Naive thymus-derived CD4-positive, alpha-beta T cell (primary cell): ENCODE measurements at regions not wholly inside any gene's neighbourhood (a gene's known extent, or its start where the extent isn't known, plus 50 kb on each side); places are given as distances from the start of the nearest gene placed in this dataset.
"Not testable (repeated sequence)": the region's sequence is repeated elsewhere in the genome, so short reads cannot be mapped to it uniquely, and the experiment has no call there.

Source experiments
- ATAC-seq: fragments of 150-1000 bp; cut with Tn5 transposase; 2 replicates; pipeline ENCODE4 v1.10.0; 2021; ENCODE audit warnings: mild to moderate bottlenecking, moderate library complexity
- CTCF ChIA-PET: fragments of 350-600 bp; sonication (Branson Sonifier 250); formaldehyde crosslinking; loops from one replicate; lab custom pipeline; 2021; ENCODE audit warnings: antibody characterized with exemption; lab: Charles Lee
- POLR2A ChIA-PET: fragments of 350-600 bp; sonication (Branson Sonifier 250); formaldehyde crosslinking; loops from one replicate; lab custom pipeline; 2021; ENCODE audit warnings: antibody characterized with exemption, inconsistent platforms; lab: Charles Lee
- DNase-seq, 9 donors: peaks; one replicate each; pipeline versions ENCODE4 v3.0.0 to v3.0.0-alpha.2; 2020 to 2022; ENCODE audit warnings: mixed read lengths in 1 of 9
- H3K27ac ChIP-seq: one replicate; pipeline ENCODE4 v1.7.0; 2013; ENCODE audit warnings: mild to moderate bottlenecking, low read depth, low read length, moderate library complexity
- H3K27me3 ChIP-seq, 2 donors: one replicate each; pipeline ENCODE4 v1.7.0; 2013; ENCODE audit warnings: low read length in 2 of 2, mild to moderate bottlenecking in 2 of 2, moderate library complexity in 2 of 2; ENCODE audit not compliant: control insufficient read depth in 2 of 2, insufficient read depth in 2 of 2
- H3K36me3 ChIP-seq, 3 experiments: 1 replicate in 2 of 3; 2 replicates in 1 of 3; pipeline ENCODE4 v1.7.0; 2013; ENCODE audit warnings: low read length in 3 of 3, mild to moderate bottlenecking in 3 of 3, moderate library complexity in 1 of 3; ENCODE audit not compliant: insufficient read depth in 3 of 3, control insufficient read depth in 2 of 3
- H3K4me1 ChIP-seq, 2 donors: one replicate each; pipeline ENCODE4 v1.7.0; 2013; ENCODE audit warnings: low read length in 2 of 2, mild to moderate bottlenecking in 2 of 2, moderate library complexity in 1 of 2; ENCODE audit not compliant: control insufficient read depth in 2 of 2, insufficient read depth in 2 of 2
- H3K4me3 ChIP-seq: 2 replicates; pipeline ENCODE4 v1.7.0; 2013; ENCODE audit warnings: mild to moderate bottlenecking, low read length
- H3K9me3 ChIP-seq, 3 experiments: 1 replicate in 2 of 3; 2 replicates in 1 of 3; pipeline ENCODE4 v1.7.0; 2013; ENCODE audit warnings: low read length in 3 of 3; ENCODE audit not compliant: control insufficient read depth in 2 of 3
- H3K27ac Mint-ChIP-seq, 9 donors: one replicate each; pipeline ENCODE4 v1.8.0; 2020 to 2022; ENCODE audit warnings: mixed read lengths in 9 of 9, mild to moderate bottlenecking in 8 of 9, moderate library complexity in 5 of 9, inconsistent platforms in 2 of 9
- H3K27me3 Mint-ChIP-seq, 5 donors: one replicate each; pipeline ENCODE4 v1.8.0; 2021 to 2022; ENCODE audit warnings: mixed read lengths in 5 of 5, mild to moderate bottlenecking in 1 of 5
- H3K36me3 Mint-ChIP-seq, 5 donors: one replicate each; pipeline ENCODE4 v1.8.0; 2020 to 2022; ENCODE audit warnings: mixed read lengths in 5 of 5, mild to moderate bottlenecking in 3 of 5, inconsistent platforms in 1 of 5
- H3K4me1 Mint-ChIP-seq, 7 donors: one replicate each; pipeline ENCODE4 v1.8.0; 2020 to 2022; ENCODE audit warnings: mixed read lengths in 7 of 7, mild to moderate bottlenecking in 3 of 7, inconsistent platforms in 1 of 7
- H3K4me3 Mint-ChIP-seq, 10 donors: one replicate each; pipeline ENCODE4 v1.8.0; 2020 to 2022; ENCODE audit warnings: mild to moderate bottlenecking in 10 of 10, mixed read lengths in 10 of 10, moderate library complexity in 6 of 10, inconsistent platforms in 2 of 10
- H3K9me3 Mint-ChIP-seq, 11 donors: one replicate each; pipeline ENCODE4 v1.8.0; 2020 to 2022; ENCODE audit warnings: mixed read lengths in 11 of 11, mild to moderate bottlenecking in 4 of 11, inconsistent platforms in 1 of 11, moderate library complexity in 1 of 11
- intact Hi-C, 2 donors: fragments of 100-400 bp; cut with micrococcal nuclease; formaldehyde crosslinking; loops; one replicate each; pipeline ENCODE4 v1.15.1; 2023

GRCh38 chrX:74063426-74064155, 211.1 kb upstream of the XIST start:
- intact Hi-C loops: no loop called here
- Mint-ChIP-seq H3K36me3 (peaks cover 0 to 5% (median 4%) of the 10 kb centered on the region in 5 donors), H3K27me3 (no peaks in the 10 kb centered on the region), H3K9me3 (peaks cover 0 to 11% (median 6%) of the 10 kb centered on the region in 11 donors), H3K4me3 (no peak overlapping the region), H3K4me1 (peaks cover 0 to 6% (median 0%) of the 10 kb centered on the region in 7 donors), H3K27ac (no peak overlapping the region)
- Histone ChIP-seq H3K9me3 (no peaks in the 10 kb centered on the region), H3K4me3 (no peak overlapping the region), H3K27me3 (no peaks in the 10 kb centered on the region), H3K36me3 (no peaks in the 10 kb centered on the region), H3K27ac (no peak overlapping the region), H3K4me1 (no peaks in the 10 kb centered on the region)
- no peak for DNase-seq
- POLR2A ChIA-PET: no interaction called here
- ATAC-seq: no peak
- CTCF ChIA-PET: no interaction called here

GRCh38 chrX:74061879-74062278, 209.4 kb upstream of the XIST start:
- H3K27ac ChIP-seq: no peak overlapping the region
- intact Hi-C loops: no loop called here
- Mint-ChIP-seq H3K27me3 (no peaks in the 10 kb centered on the region), H3K36me3 (no peaks in the 10 kb centered on the region), H3K4me3 (no peak overlapping the region), H3K4me1 (peaks cover 0 to 6% (median 0%) of the 10 kb centered on the region in 7 donors), H3K9me3 (peaks cover 0 to 2% (median 0%) of the 10 kb centered on the region in 11 donors), H3K27ac (no peak overlapping the region)
- CTCF ChIA-PET: no interaction called here
- H3K4me3 ChIP-seq: no peak overlapping the region
- H3K36me3 ChIP-seq: no peaks in the 10 kb centered on the region
- H3K9me3 ChIP-seq: no peaks in the 10 kb centered on the region
- DNase-seq (no peak), ATAC-seq (no peak)
- H3K4me1 ChIP-seq: no peaks in the 10 kb centered on the region
- no peaks in the 10 kb centered on the region for H3K27me3 ChIP-seq
- POLR2A ChIA-PET: no interaction called here

GRCh38 chrX:74049126-74049525, 196.6 kb upstream of the XIST start:
- Mint-ChIP-seq H3K4me3 (no peak overlapping the region), H3K36me3 (peaks cover 0 to 9% (median 3%) of the 10 kb centered on the region in 5 donors), H3K4me1 (no peaks in the 10 kb centered on the region), H3K9me3 (peaks cover 0 to 13% (median 8%) of the 10 kb centered on the region in 11 donors), H3K27me3 (no peaks in the 10 kb centered on the region), H3K27ac (no peak overlapping the region)
- no peak for DNase-seq
- ATAC-seq: no peak
- POLR2A ChIA-PET: no interaction called here
- intact Hi-C loops: no loop called here
- Histone ChIP-seq H3K4me1 (no peaks in the 10 kb centered on the region), H3K4me3 (no peak overlapping the region), H3K27me3 (no peaks in the 10 kb centered on the region), H3K27ac (no peak overlapping the region), H3K9me3 (peaks cover 0 to 7% (median 0%) of the 10 kb centered on the region in 3 experiments), H3K36me3 (no peaks in the 10 kb centered on the region)
- CTCF ChIA-PET: no interaction called here

DNA sequence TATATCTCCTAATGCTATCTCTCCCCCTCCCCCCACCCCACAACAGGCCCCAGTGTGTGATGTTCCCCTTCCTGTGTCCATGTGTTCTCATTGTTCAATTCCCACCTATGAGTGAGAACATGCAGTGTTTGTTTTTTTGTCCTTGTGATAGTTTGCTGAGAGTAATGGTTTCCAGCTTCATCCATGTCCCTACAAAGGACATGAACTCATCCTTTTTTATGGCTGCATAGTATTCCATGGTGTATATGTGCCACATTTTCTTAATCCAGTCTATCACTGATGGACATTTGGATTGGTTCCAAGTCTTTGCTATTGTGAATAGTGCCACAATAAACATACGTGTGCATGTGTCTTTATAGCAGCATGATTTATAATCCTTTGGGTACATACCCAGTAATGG, 181.6 kb upstream of the XIST start:
- H3K27ac ChIP-seq, H3K27me3 Mint-ChIP-seq, H3K36me3 ChIP-seq: not testable (repeated sequence)

DNA sequence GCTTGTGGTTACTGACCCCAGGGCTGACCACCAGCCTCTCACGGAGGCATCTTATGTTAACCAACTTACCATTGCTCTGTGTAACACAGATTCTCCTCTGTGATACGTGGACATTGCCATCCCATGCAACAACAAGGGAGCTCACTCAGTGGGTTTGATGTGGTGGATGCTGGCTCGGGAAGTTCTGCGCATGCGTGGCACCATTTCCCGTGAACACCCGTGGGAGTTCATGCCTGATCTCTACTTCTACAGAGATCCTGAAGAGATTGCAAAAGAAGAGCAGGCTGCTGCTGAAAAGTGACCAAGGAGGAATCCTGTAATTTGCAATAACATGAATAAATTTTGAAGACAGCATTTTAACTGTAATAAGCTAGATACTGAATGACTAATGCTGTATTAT, 179.0 kb upstream of the XIST start:
- H3K4me3 ChIP-seq, CTCF ChIA-PET, H3K4me1 Mint-ChIP-seq, POLR2A ChIA-PET, H3K27me3 Mint-ChIP-seq, H3K4me1 ChIP-seq, H3K27ac ChIP-seq, H3K9me3 ChIP-seq, H3K36me3 ChIP-seq, H3K27ac Mint-ChIP-seq, DNase-seq, ATAC-seq, H3K27me3 ChIP-seq, intact Hi-C loops, H3K36me3 Mint-ChIP-seq, H3K4me3 Mint-ChIP-seq: not testable (repeated sequence)
- H3K9me3 Mint-ChIP-seq: peaks cover 0 to 24% (median 2%) of the 10 kb centered on the region in 11 donors

More for the DNA sequence above, 181.6 kb upstream of the XIST start:
- H3K9me3 ChIP-seq, POLR2A ChIA-PET, ATAC-seq, H3K4me1 ChIP-seq, H3K27ac Mint-ChIP-seq, intact Hi-C loops, H3K4me3 ChIP-seq, H3K4me1 Mint-ChIP-seq, H3K27me3 ChIP-seq, DNase-seq, H3K36me3 Mint-ChIP-seq, CTCF ChIA-PET, H3K4me3 Mint-ChIP-seq: not testable (repeated sequence)
- peaks cover 0 to 39% (median 8%) of the 10 kb centered on the region in 11 donors for H3K9me3 Mint-ChIP-seq

DNA sequence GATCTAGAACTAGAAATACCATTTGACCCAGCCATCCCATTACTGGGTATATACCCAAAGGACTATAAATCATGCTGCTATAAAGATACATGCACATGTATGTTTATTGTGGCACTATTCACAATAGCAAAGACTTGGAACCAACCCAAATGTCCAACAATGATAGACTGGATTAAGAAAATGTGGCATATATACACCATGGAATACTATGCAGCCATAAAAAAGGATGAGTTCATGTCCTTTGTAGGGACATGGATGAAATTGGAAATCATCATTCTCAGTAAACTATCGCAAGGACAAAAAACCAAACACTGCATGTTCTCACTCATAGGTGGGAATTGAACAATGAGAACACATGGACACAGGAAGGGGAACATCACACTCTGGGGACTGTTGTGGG, 178.3 kb upstream of the XIST start:
- H3K4me3 ChIP-seq, H3K4me1 Mint-ChIP-seq, H3K4me1 ChIP-seq, H3K36me3 Mint-ChIP-seq, H3K27ac ChIP-seq, intact Hi-C loops, ATAC-seq, H3K36me3 ChIP-seq, H3K27ac Mint-ChIP-seq, POLR2A ChIA-PET, H3K4me3 Mint-ChIP-seq, H3K27me3 ChIP-seq, CTCF ChIA-PET, H3K27me3 Mint-ChIP-seq, H3K9me3 ChIP-seq, DNase-seq: not testable (repeated sequence)
- H3K9me3 Mint-ChIP-seq: peaks cover 0 to 20% (median 1%) of the 10 kb centered on the region in 11 donors

GRCh38 chrX:74025145-74025544, 172.6 kb upstream of the XIST start:
- H3K4me1 ChIP-seq, H3K36me3 ChIP-seq, H3K4me1 Mint-ChIP-seq, H3K9me3 ChIP-seq, H3K4me3 ChIP-seq, DNase-seq, H3K27me3 Mint-ChIP-seq, H3K27ac ChIP-seq, H3K27me3 ChIP-seq, ATAC-seq, H3K27ac Mint-ChIP-seq, intact Hi-C loops, CTCF ChIA-PET, H3K4me3 Mint-ChIP-seq, POLR2A ChIA-PET: not testable (repeated sequence)
- Mint-ChIP-seq H3K36me3 (peaks cover 2 to 16% (median 4%) of the 10 kb centered on the region in 5 donors), H3K9me3 (peaks cover 0 to 21% (median 6%) of the 10 kb centered on the region in 11 donors)
